GM12878 (cell line): ENCODE measurements at regions not wholly inside any gene's neighbourhood (a gene's known extent, or its start where the extent isn't known, plus 50 kb on each side); places are given as distances from the start of the nearest gene placed in this dataset.

Source experiments
- ATAC-seq: fragments of 200-7000 bp; cut with Tn5 transposase; 3 replicates; pipeline ENCODE4 v1.9.1; 2020; ENCODE audit warnings: mild to moderate bottlenecking, moderate library complexity
- BruUV-seq: library from RNA; stranded (reverse); fragments of 400-500 nt; replicated peaks from 2 replicates; lab custom pipeline; 2021; lab: Mats Ljungman, UMichigan
- CTCF ChIA-PET: fragments of 300-600 bp; sonication (Branson Sonifier 250); formaldehyde crosslinking; extraction: SDS; loops from one replicate; lab custom pipeline; 2021; ENCODE audit warnings: inconsistent platforms; lab: Yijun Ruan, JAX
- POLR2A ChIA-PET: fragments of 350-600 bp; formaldehyde crosslinking; extraction: SDS; loops from one replicate; lab custom pipeline; 2021; ENCODE audit warnings: inconsistent platforms; lab: Charles Lee
- RAD21 ChIA-PET: fragments of 300-600 bp; sonication (Branson Sonifier 250); formaldehyde crosslinking; loops from one replicate; lab custom pipeline; 2023; ENCODE audit warnings: antibody characterized with exemption; ENCODE audit not compliant: unreplicated experiment; lab: Charles Lee
- SMC1A ChIA-PET: fragments of 300-600 bp; sonication (Branson Sonifier 250); formaldehyde crosslinking; loops from one replicate; lab custom pipeline; 2023; ENCODE audit not compliant: unreplicated experiment, uncharacterized antibody; lab: Charles Lee
- DNase-seq: peaks from one replicate; pipeline ENCODE4 v3.0.0-alpha.2; 2011; ENCODE audit warnings: low read depth, low spot score
- FAIRE-seq: peaks from 3 replicates; lab custom pipeline; 2011; peaks lifted over from hg19 to GRCh38; lab: Jason Lieb, UNC
- H2AFZ ChIP-seq: 2 replicates; pipeline ENCODE4 v1.6.0; 2011; ENCODE audit warnings: low read depth, low read length, control low read depth; ENCODE audit not compliant: control insufficient read depth
- H3K27ac ChIP-seq: 2 replicates; pipeline ENCODE4 v1.5.1; 2011; ENCODE audit warnings: control low read depth; ENCODE audit not compliant: control insufficient read depth, insufficient read depth
- H3K27me3 ChIP-seq, 2 experiments: replicated peaks in 1 of 2; 2 replicates each; pipeline versions ENCODE4 v1.6.0 to v1.6.1; 2011; ENCODE audit warnings: low read length in 1 of 2; ENCODE audit not compliant: control insufficient read depth in 2 of 2, insufficient read depth in 2 of 2
- H3K36me3 ChIP-seq, 2 experiments: 2 replicates each; pipeline ENCODE4 v1.5.1; 2011; ENCODE audit warnings: low read length in 1 of 2; ENCODE audit not compliant: control insufficient read depth in 2 of 2, insufficient read depth in 2 of 2
- H3K4me1 ChIP-seq: 2 replicates; pipeline ENCODE4 v1.6.1; 2011; ENCODE audit warnings: mild to moderate bottlenecking, low read length, moderate library complexity, mixed read lengths; ENCODE audit not compliant: control insufficient read depth, insufficient read depth
- H3K4me2 ChIP-seq: 2 replicates; pipeline ENCODE4 v1.6.0; 2011; ENCODE audit warnings: control low read depth; ENCODE audit not compliant: control insufficient read depth, insufficient read depth
- H3K4me3 ChIP-seq: fragments of 200-600 bp; sonication (generic); 2 replicates; pipeline ENCODE4 v1.5.1; 2016
- H3K79me2 ChIP-seq: 2 replicates; pipeline ENCODE4 v1.6.0; 2011; ENCODE audit warnings: low read length; ENCODE audit not compliant: control insufficient read depth, insufficient read depth
- H3K9ac ChIP-seq: 2 replicates; pipeline ENCODE4 v1.8.0; 2011; ENCODE audit warnings: low read length, control low read depth, mixed read lengths; ENCODE audit not compliant: control insufficient read depth, insufficient read depth
- H3K9me3 ChIP-seq: replicated peaks from 3 replicates; pipeline ENCODE4 v1.5.1; 2011; ENCODE audit warnings: mild to moderate bottlenecking, low read length; ENCODE audit not compliant: control insufficient read depth, insufficient read depth
- H4K20me1 ChIP-seq: 2 replicates; pipeline ENCODE4 v1.6.0; 2011; ENCODE audit not compliant: control insufficient read depth, insufficient read depth
- ATF3 ChIP-seq: IDR thresholded peaks from 2 replicates; pipeline ENCODE4 v1.6.1; 2011; ENCODE audit warnings: low read depth, mild to moderate bottlenecking, low read length, moderate library complexity, borderline replicate concordance; ENCODE audit errors: extremely low read depth
- CHD1 ChIP-seq: IDR thresholded peaks from 2 replicates; pipeline ENCODE4 v1.6.1; 2012; ENCODE audit warnings: low read depth, low read length, improper control_type of control experiment
- CHD2 ChIP-seq: IDR thresholded peaks from 2 replicates; pipeline ENCODE4 v1.6.1; 2011; ENCODE audit warnings: low read depth, low read length, improper control_type of control experiment, borderline replicate concordance
- EED ChIP-seq: sonication (generic); IDR thresholded peaks from 2 replicates; pipeline ENCODE4 v1.6.1; 2016; ENCODE audit warnings: antibody characterized with exemption, low read depth
- HDAC6 ChIP-seq: fragments of 200-600 bp; sonication (generic); IDR thresholded peaks from one replicate; pipeline ENCODE4 v1.8.0; 2017; ENCODE audit warnings: antibody characterized with exemption; ENCODE audit not compliant: unreplicated experiment
- JUND ChIP-seq: IDR thresholded peaks from 2 replicates; pipeline ENCODE4 v1.6.1; 2012; ENCODE audit warnings: low read depth, mild to moderate bottlenecking, low read length, improper control_type of control experiment, moderate library complexity
- MLLT1 ChIP-seq: fragments of 450-650 bp; IDR thresholded peaks from 2 replicates; pipeline ENCODE4 v1.6.1; 2016; ENCODE audit warnings: mild to moderate bottlenecking
- MTA3 ChIP-seq: IDR thresholded peaks from 2 replicates; pipeline ENCODE4 v1.6.1; 2012; ENCODE audit warnings: low read length, inconsistent platforms, borderline replicate concordance
- MXI1 ChIP-seq: fragments of 150-350 bp; IDR thresholded peaks from 2 replicates; pipeline ENCODE4 v1.6.1; 2011; ENCODE audit warnings: low read depth, mild to moderate bottlenecking, inconsistent platforms, low read length, improper control_type of control experiment
- PML ChIP-seq: IDR thresholded peaks from 2 replicates; pipeline ENCODE4 v1.6.1; 2012; ENCODE audit warnings: low read length, inconsistent platforms
- RELB ChIP-seq: fragments of 450-650 bp; IDR thresholded peaks from 2 replicates; pipeline ENCODE4 v1.6.1; 2017; ENCODE audit warnings: low read depth, mild to moderate bottlenecking, moderate library complexity
- RFX5 ChIP-seq: IDR thresholded peaks from 2 replicates; pipeline ENCODE4 v1.6.1; 2011; ENCODE audit warnings: low read depth, low read length, improper control_type of control experiment
- SMC3 ChIP-seq: IDR thresholded peaks from 2 replicates; pipeline ENCODE4 v1.6.1; 2011; ENCODE audit warnings: low read length, improper control_type of control experiment, borderline replicate concordance
- STAT3 ChIP-seq: IDR thresholded peaks from 2 replicates; pipeline ENCODE4 v1.6.1; 2011; ENCODE audit warnings: low read depth, low read length, improper control_type of control experiment
- TCF7 ChIP-seq: IDR thresholded peaks from 2 replicates; pipeline ENCODE4 v1.6.1; 2014; ENCODE audit warnings: antibody characterized with exemption, borderline replicate concordance
- WGBS: methylation state at CpG from one replicate; pipeline ENCODE4 v1.1.6; 2016; ENCODE audit warnings: low lambda C conversion rate; ENCODE audit not compliant: insufficient replicate concordance, insufficient coverage; ENCODE audit errors: missing lambda C conversion rate; 5-methylcytosine and 5-hydroxymethylcytosine counted together
- in situ Hi-C: fragments of 300-500 bp; cut with MboI; formaldehyde crosslinking; loops from 9 replicates; pipeline ENCODE4 v1.14.3; 2018; ENCODE audit warnings: mixed read lengths
- intact Hi-C: fragments of 100-400 bp; cut with micrococcal nuclease; formaldehyde crosslinking; loops from one replicate; pipeline ENCODE4 v1.14.2; 2022; ENCODE audit not compliant: unreplicated experiment

GRCh38 chr4:155565330-155565729, 101.3 kb upstream of the GUCY1A1 start (continued):
- TF ChIP-seq PML: no peak
- TF ChIP-seq RELB: no peak
- no peak for TF ChIP-seq MTA3
- TF ChIP-seq STAT3: no peak
- TF ChIP-seq HDAC6: no peak
- TF ChIP-seq MLLT1: no peak
- no peak for TF ChIP-seq JUND
- TF ChIP-seq SMC3: no peak
- TF ChIP-seq RFX5: no peak

- Histone ChIP-seq H3K36me3 (no peaks in the 10 kb centered on the region), H3K4me2 (no peak overlapping the region), H2AFZ (no peak overlapping the region), H3K9ac (no peak overlapping the region), H4K20me1 (no peaks in the 10 kb centered on the region), H3K27ac (no peak overlapping the region), H3K4me1 (no peaks in the 10 kb centered on the region), H3K9me3 (no peaks in the 10 kb centered on the region), H3K79me2 (no peaks in the 10 kb centered on the region), H3K4me3 (no peak overlapping the region), H3K27me3 (no peaks in the 10 kb centered on the region)
- FAIRE-seq: no peak
- intact Hi-C loops (no loop called here), in situ Hi-C loops (no loop called here)
- ATAC-seq: no peak
- CTCF ChIA-PET: interaction anchor here (0.7 kb wide), 1 partner anchor 11 kb away, joined by 5 read pairs; no protein-coding TSS in a partner anchor
- RAD21 ChIA-PET: interaction anchor here (1.4 kb wide), 1 partner anchor 102 kb away, joined by 3 read pairs; the partner anchor contains the start of gene GUCY1A1
- no peak for TF ChIP-seq EED
- no peak for TF ChIP-seq CHD2
- no peak for TF ChIP-seq TCF7
- TF ChIP-seq ATF3: no peak
- TF ChIP-seq CHD1: no peak
- TF ChIP-seq MXI1: no peak
- SMC1A ChIA-PET: interaction anchor here (0.9 kb wide), 1 partner anchor 19 kb away, joined by 3 read pairs; no protein-coding TSS in a partner anchor
- no peak for DNase-seq
- POLR2A ChIA-PET: no interaction called here
- BruUV-seq: no TSS peak
- 45% methylated on average over 3 of the region's 3 CpGs for WGBS
These were observed 101.8 kb upstream of the GUCY1A1 start for GRCh38 chr4:155564880-155565279.
